OCI-LY1 (cell line): ENCODE measurements at regions not wholly inside any gene's neighbourhood (a gene's known extent, or its start where the extent isn't known, plus 50 kb on each side); places are given as distances from the start of the nearest gene placed in this dataset.

Experiments used
- H2AFZ ChIP-seq: fragments of 200-600 bp; sonication (generic), shearing (Covaris generic); 2 replicates; pipeline ENCODE4 v1.6.0; 2014; ENCODE audit warnings: antibody characterized with exemption, mild to moderate bottlenecking, low read length
- H3F3A ChIP-seq: fragments of 200-600 bp; sonication (generic), shearing (Covaris generic); 2 replicates; pipeline ENCODE4 v1.6.0; 2014; ENCODE audit warnings: mild to moderate bottlenecking, antibody characterized with exemption, low read length, moderate library complexity; ENCODE audit not compliant: insufficient read depth
- H3K27ac ChIP-seq: fragments of 200-600 bp; sonication (generic); 2 replicates; pipeline ENCODE4 v1.5.1; 2014; ENCODE audit warnings: low read length, mixed run types, mild to moderate bottlenecking, low read depth; ENCODE audit not compliant: poor library complexity, severe bottlenecking
- H3K27me3 ChIP-seq: fragments of 200-600 bp; sonication (generic); 2 replicates; pipeline ENCODE4 v1.6.0; 2014; ENCODE audit warnings: antibody characterized with exemption, mild to moderate bottlenecking, low read length, moderate library complexity; ENCODE audit not compliant: insufficient read depth
- H3K36me3 ChIP-seq: fragments of 200-600 bp; sonication (generic); 2 replicates; pipeline ENCODE4 v1.6.1; 2014; ENCODE audit warnings: mild to moderate bottlenecking, antibody characterized with exemption, low read length, moderate library complexity, mixed read lengths; ENCODE audit not compliant: insufficient read depth
- H3K4me1 ChIP-seq: fragments of 200-600 bp; sonication (generic); 2 replicates; pipeline ENCODE4 v1.5.1; 2014; ENCODE audit warnings: mild to moderate bottlenecking, low read length, moderate library complexity; ENCODE audit not compliant: insufficient read depth, severe bottlenecking
- H3K4me2 ChIP-seq: fragments of 200-600 bp; sonication (generic), shearing (Covaris generic); 2 replicates; pipeline ENCODE4 v1.6.1; 2014; ENCODE audit warnings: low read length
- H3K4me3 ChIP-seq: fragments of 200-600 bp; sonication (generic); 2 replicates; pipeline ENCODE4 v1.5.1; 2014; ENCODE audit warnings: low read length, low read depth, mild to moderate bottlenecking, mixed read lengths; ENCODE audit not compliant: poor library complexity, severe bottlenecking
- H3K79me2 ChIP-seq: fragments of 200-600 bp; shearing (Covaris generic); 2 replicates; pipeline ENCODE4 v1.6.1; 2016; ENCODE audit warnings: mixed run types, low read length, mixed read lengths; ENCODE audit not compliant: insufficient read depth
- H3K9ac ChIP-seq: fragments of 200-600 bp; sonication (generic), shearing (Covaris generic); 2 replicates; pipeline ENCODE4 v1.6.1; 2014; ENCODE audit warnings: mild to moderate bottlenecking, low read length, mixed read lengths
- H3K9me2 ChIP-seq: fragments of 200-600 bp; sonication (generic), shearing (Covaris generic); 2 replicates; pipeline ENCODE4 v1.6.1; 2014; ENCODE audit warnings: low read depth, mild to moderate bottlenecking, low read length, mixed read lengths
- H3K9me3 ChIP-seq: fragments of 200-600 bp; shearing (Covaris generic); 2 replicates; pipeline ENCODE4 v1.6.1; 2014; ENCODE audit warnings: low read length, mixed read lengths
- H4K20me1 ChIP-seq: fragments of 200-600 bp; sonication (generic), shearing (Covaris generic); 2 replicates; pipeline ENCODE4 v1.6.0; 2016; ENCODE audit warnings: mild to moderate bottlenecking, low read length; ENCODE audit not compliant: insufficient read depth
- EZH2 ChIP-seq: fragments of 200-600 bp; sonication (generic), shearing (Covaris generic); IDR thresholded peaks from 2 replicates; pipeline ENCODE4 v1.8.0; 2017; ENCODE audit warnings: borderline replicate concordance, mixed run types, mild to moderate bottlenecking, antibody characterized with exemption, low read length, moderate library complexity, mixed read lengths
- TF ChIP-seq, protein P1 (sequence below): fragments of 200-600 bp; sonication (generic), shearing (Covaris generic); IDR thresholded peaks from 2 replicates; pipeline ENCODE4 v1.5.1; 2017; ENCODE audit warnings: mild to moderate bottlenecking, antibody characterized with exemption, low read length, moderate library complexity, mixed read lengths

DNA sequence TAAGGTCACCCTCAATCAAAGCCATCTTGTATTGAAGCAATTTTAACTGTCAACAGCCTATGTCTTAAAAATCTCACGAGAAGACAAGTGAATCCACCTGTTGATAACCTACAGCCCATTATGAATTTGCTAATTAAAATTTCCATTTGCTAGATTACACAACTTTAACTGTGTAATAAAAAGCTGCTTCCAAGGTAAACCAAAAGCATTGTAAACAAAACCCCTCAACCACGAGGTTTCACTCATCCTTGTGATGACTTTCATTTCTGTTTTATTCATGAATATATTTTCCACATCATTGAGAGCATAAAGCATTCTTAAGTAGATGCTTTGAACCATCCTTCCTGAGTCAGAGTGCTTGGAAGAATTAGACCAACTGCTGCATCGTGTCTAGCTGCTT is 217.5 kb upstream of the GYPA start:
- Histone ChIP-seq H3K36me3 (no peaks in the 10 kb centered on the region), H4K20me1 (no peaks in the 10 kb centered on the region), H3K9me2 (no peaks in the 10 kb centered on the region), H3K4me2 (no peak overlapping the region), H3K9ac (no peak overlapping the region), H3K9me3 (no peaks in the 10 kb centered on the region), H3F3A (no peaks in the 10 kb centered on the region), H3K27ac (no peak overlapping the region), H3K4me1 (no peaks in the 10 kb centered on the region), H3K27me3 (no peaks in the 10 kb centered on the region), H3K79me2 (no peaks in the 10 kb centered on the region), H3K4me3 (no peak overlapping the region), H2AFZ (no peak overlapping the region)
- TF ChIP-seq, protein P1, sequence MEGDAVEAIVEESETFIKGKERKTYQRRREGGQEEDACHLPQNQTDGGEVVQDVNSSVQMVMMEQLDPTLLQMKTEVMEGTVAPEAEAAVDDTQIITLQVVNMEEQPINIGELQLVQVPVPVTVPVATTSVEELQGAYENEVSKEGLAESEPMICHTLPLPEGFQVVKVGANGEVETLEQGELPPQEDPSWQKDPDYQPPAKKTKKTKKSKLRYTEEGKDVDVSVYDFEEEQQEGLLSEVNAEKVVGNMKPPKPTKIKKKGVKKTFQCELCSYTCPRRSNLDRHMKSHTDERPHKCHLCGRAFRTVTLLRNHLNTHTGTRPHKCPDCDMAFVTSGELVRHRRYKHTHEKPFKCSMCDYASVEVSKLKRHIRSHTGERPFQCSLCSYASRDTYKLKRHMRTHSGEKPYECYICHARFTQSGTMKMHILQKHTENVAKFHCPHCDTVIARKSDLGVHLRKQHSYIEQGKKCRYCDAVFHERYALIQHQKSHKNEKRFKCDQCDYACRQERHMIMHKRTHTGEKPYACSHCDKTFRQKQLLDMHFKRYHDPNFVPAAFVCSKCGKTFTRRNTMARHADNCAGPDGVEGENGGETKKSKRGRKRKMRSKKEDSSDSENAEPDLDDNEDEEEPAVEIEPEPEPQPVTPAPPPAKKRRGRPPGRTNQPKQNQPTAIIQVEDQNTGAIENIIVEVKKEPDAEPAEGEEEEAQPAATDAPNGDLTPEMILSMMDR: no peak
- no peak for TF ChIP-seq EZH2

DNA sequence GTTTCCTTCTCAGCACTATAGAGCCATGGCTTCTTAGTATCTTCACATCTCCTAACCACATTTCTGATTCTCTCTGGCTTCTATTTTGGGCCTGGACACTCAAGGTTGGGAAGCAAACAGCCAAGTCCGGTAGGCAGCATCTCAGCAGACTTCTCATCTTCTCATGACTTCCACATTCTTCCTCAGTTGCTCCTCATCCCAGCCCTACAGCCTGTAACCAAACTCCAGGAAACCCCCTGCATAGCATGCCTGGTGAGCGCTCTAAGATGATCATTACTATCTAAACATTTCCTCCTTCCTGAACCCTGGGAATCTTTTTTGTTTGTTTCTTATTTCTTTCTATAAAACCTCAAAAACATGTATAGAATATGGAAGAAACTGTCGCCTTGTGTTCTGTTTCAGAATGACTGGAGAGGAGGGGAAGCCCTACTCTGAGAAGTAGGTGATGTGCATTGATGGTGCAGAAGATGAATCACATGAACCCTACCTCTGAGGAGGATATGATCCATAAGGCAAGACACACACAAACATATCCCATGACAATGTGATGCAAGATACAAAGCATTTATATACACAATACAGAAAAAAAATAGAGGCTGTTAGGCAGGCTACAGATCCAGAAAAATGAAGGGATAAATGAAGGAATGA is 219.8 kb upstream of the GYPA start:
- H3K9me3 ChIP-seq: no peaks in the 10 kb centered on the region
- no peaks in the 10 kb centered on the region for H3K79me2 ChIP-seq
- no peaks in the 10 kb centered on the region for H3K9me2 ChIP-seq
- no peak for TF ChIP-seq EZH2
- TF ChIP-seq, protein P1: no peak
- H2AFZ ChIP-seq: no peak overlapping the region
- no peak overlapping the region for H3K4me2 ChIP-seq
- no peak overlapping the region for H3K27ac ChIP-seq
- H4K20me1 ChIP-seq: no peaks in the 10 kb centered on the region
- H3K4me1 ChIP-seq: no peaks in the 10 kb centered on the region
- no peaks in the 10 kb centered on the region for H3K36me3 ChIP-seq
- H3K4me3 ChIP-seq: no peak overlapping the region
- no peaks in the 10 kb centered on the region for H3K27me3 ChIP-seq
- H3F3A ChIP-seq: no peaks in the 10 kb centered on the region
- no peak overlapping the region for H3K9ac ChIP-seq

DNA sequence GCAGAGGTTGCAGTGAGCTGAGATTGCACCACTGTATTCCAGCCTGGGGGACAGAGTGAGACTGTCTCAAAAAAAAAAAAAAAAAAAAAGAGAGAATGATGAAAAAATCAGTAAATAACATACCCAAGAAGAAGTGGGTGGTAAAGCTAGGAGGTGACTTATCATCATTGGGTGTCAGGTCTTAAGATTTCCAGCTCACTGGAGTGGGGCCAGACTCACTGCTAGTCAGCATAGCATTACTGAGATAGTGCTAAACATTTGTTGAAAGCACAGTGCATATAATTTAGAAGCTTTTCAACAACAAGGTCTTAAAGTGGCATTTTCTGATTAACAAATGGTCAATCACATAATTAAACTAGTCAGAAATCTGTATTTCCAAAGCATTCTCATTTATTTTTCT is 221.8 kb upstream of the GYPA start:
- Histone ChIP-seq H3K27ac (no peak overlapping the region), H3K36me3 (no peaks in the 10 kb centered on the region), H3K4me3 (no peak overlapping the region), H2AFZ (no peak overlapping the region), H3K9me2 (no peaks in the 10 kb centered on the region), H3K4me2 (no peak overlapping the region), H3F3A (no peaks in the 10 kb centered on the region), H3K9ac (no peak overlapping the region), H3K4me1 (no peaks in the 10 kb centered on the region), H3K27me3 (no peaks in the 10 kb centered on the region), H3K79me2 (no peaks in the 10 kb centered on the region), H3K9me3 (no peaks in the 10 kb centered on the region), H4K20me1 (no peaks in the 10 kb centered on the region)
- TF ChIP-seq, protein P1: no peak
- no peak for TF ChIP-seq EZH2
